PC-3 (cell line): ENCODE measurements at regions not wholly inside any gene's neighbourhood (a gene's known extent, or its start where the extent isn't known, plus 50 kb on each side); places are given as distances from the start of the nearest gene placed in this dataset.

Source experiments
- ATAC-seq: fragments of 200-7000 bp; cut with Tn5 transposase; 2 replicates; pipeline ENCODE4 v1.9.1; 2020; ENCODE audit warnings: mild to moderate bottlenecking, moderate library complexity
- BruUV-seq: library from RNA; stranded (reverse); fragments of 400-500 nt; replicated peaks from 2 replicates; lab custom pipeline; 2021; lab: Mats Ljungman, UMichigan
- CTCF ChIA-PET: fragments of 300-600 bp; sonication (Branson Sonifier 250); formaldehyde crosslinking; loops from one replicate; lab custom pipeline; 2022; ENCODE audit warnings: antibody characterized with exemption; lab: Charles Lee
- POLR2A ChIA-PET: fragments of 300-600 bp; sonication (Branson Sonifier 250); formaldehyde crosslinking; loops from one replicate; lab custom pipeline; 2022; ENCODE audit warnings: antibody characterized with exemption; ENCODE audit not compliant: unreplicated experiment; lab: Charles Lee
- DNase-seq: peaks from one replicate; pipeline ENCODE4 v3.0.0-alpha.2; 2015
- H2AFZ ChIP-seq: fragments of 300-600 bp; sonication (generic); 2 replicates; pipeline ENCODE4 v1.6.0; 2016; ENCODE audit warnings: antibody characterized with exemption, low read length
- H3F3A ChIP-seq: fragments of 300-600 bp; sonication (generic); one replicate; pipeline ENCODE4 v1.6.0; 2017; ENCODE audit warnings: antibody characterized with exemption, low read length, control low read depth, mild to moderate bottlenecking; ENCODE audit not compliant: unreplicated experiment
- H3K27ac ChIP-seq: fragments of 300-600 bp; sonication (generic); 2 replicates; pipeline ENCODE4 v1.5.1; 2016; ENCODE audit warnings: mild to moderate bottlenecking, low read length
- H3K27me3 ChIP-seq: fragments of 300-600 bp; sonication (generic); 2 replicates; pipeline ENCODE4 v1.6.1; 2016; ENCODE audit warnings: low read length, mixed read lengths
- H3K36me3 ChIP-seq: fragments of 300-600 bp; sonication (generic); 2 replicates; pipeline ENCODE4 v1.6.1; 2016; ENCODE audit warnings: low read depth, mixed run types, low read length, mixed read lengths
- H3K4me1 ChIP-seq: fragments of 300-600 bp; sonication (generic); 2 replicates; pipeline ENCODE4 v1.5.1; 2016; ENCODE audit warnings: low read length; ENCODE audit not compliant: insufficient read depth
- H3K4me2 ChIP-seq: fragments of 300-600 bp; sonication (generic); 2 replicates; pipeline ENCODE4 v1.6.0; 2016; ENCODE audit warnings: low read length
- H3K4me3 ChIP-seq: fragments of 300-600 bp; sonication (generic); 2 replicates; pipeline ENCODE4 v1.5.1; 2016; ENCODE audit warnings: mild to moderate bottlenecking, low read length, mixed read lengths
- H3K79me2 ChIP-seq: fragments of 300-600 bp; sonication (generic); 2 replicates; pipeline ENCODE4 v1.6.1; 2017; ENCODE audit warnings: low read length, mixed read lengths
- H3K9ac ChIP-seq: fragments of 300-600 bp; sonication (generic); 2 replicates; pipeline ENCODE4 v1.6.0; 2016; ENCODE audit warnings: mild to moderate bottlenecking, low read length
- H3K9me2 ChIP-seq: fragments of 300-600 bp; sonication (generic); replicated peaks from 2 replicates; pipeline ENCODE4 v1.6.1; 2016; ENCODE audit warnings: mixed run types, low read length, mixed read lengths
- H3K9me3 ChIP-seq: fragments of 300-600 bp; sonication (generic); 2 replicates; pipeline ENCODE4 v1.6.1; 2016; ENCODE audit warnings: low read length, mixed read lengths
- H4K20me1 ChIP-seq: fragments of 300-600 bp; sonication (generic); 2 replicates; pipeline ENCODE4 v1.6.1; 2016; ENCODE audit warnings: low read length, mixed read lengths
- EZH2 ChIP-seq: fragments of 300-600 bp; sonication (generic); IDR thresholded peaks from one replicate; pipeline ENCODE4 v1.6.1; 2017; ENCODE audit warnings: antibody characterized with exemption, mild to moderate bottlenecking, low read length; ENCODE audit not compliant: unreplicated experiment
- EZH2phosphoT487 ChIP-seq: fragments of 300-600 bp; sonication (generic); IDR thresholded peaks from 2 replicates; pipeline ENCODE4 v1.6.1; 2018; ENCODE audit warnings: mild to moderate bottlenecking, antibody characterized with exemption, low read length, borderline replicate concordance
- intact Hi-C: fragments of 100-400 bp; cut with micrococcal nuclease; formaldehyde crosslinking; loops from 2 replicates; pipeline ENCODE4 v1.9.0; 2023
- TF ChIP-seq, protein P1 (sequence below): fragments of 300-600 bp; sonication (generic); conservative IDR thresholded peaks from 2 replicates; pipeline ENCODE4 v1.5.1; 2017; ENCODE audit warnings: antibody characterized with exemption, low read depth, mild to moderate bottlenecking, low read length

- no peaks in the 10 kb centered on the region for H3F3A ChIP-seq
- H4K20me1 ChIP-seq, result no peaks in the 10 kb centered on the region
- no peak for ATAC-seq
- H3K4me1 ChIP-seq, result no peaks in the 10 kb centered on the region
- H3K4me3 ChIP-seq, result no peak overlapping the region
- ChIA-PET POLR2A (no interaction called here), CTCF (no interaction called here)
- H3K9me3 ChIP-seq, result no peaks in the 10 kb centered on the region
- H3K9ac ChIP-seq, result no peak overlapping the region
- H2AFZ ChIP-seq, result no peak overlapping the region
- H3K27me3 ChIP-seq, result peaks cover 10% of the 10 kb centered on the region
- no peaks in the 10 kb centered on the region for H3K79me2 ChIP-seq
- no peak overlapping the region for H3K27ac ChIP-seq
- H3K36me3 ChIP-seq, result no peaks in the 10 kb centered on the region
- no TSS peak for BruUV-seq
- intact Hi-C loops, result no loop called here
- no peaks in the 10 kb centered on the region for H3K9me2 ChIP-seq
- no peak overlapping the region for H3K4me2 ChIP-seq
- TF ChIP-seq EZH2, result no peak
- TF ChIP-seq, protein P1, sequence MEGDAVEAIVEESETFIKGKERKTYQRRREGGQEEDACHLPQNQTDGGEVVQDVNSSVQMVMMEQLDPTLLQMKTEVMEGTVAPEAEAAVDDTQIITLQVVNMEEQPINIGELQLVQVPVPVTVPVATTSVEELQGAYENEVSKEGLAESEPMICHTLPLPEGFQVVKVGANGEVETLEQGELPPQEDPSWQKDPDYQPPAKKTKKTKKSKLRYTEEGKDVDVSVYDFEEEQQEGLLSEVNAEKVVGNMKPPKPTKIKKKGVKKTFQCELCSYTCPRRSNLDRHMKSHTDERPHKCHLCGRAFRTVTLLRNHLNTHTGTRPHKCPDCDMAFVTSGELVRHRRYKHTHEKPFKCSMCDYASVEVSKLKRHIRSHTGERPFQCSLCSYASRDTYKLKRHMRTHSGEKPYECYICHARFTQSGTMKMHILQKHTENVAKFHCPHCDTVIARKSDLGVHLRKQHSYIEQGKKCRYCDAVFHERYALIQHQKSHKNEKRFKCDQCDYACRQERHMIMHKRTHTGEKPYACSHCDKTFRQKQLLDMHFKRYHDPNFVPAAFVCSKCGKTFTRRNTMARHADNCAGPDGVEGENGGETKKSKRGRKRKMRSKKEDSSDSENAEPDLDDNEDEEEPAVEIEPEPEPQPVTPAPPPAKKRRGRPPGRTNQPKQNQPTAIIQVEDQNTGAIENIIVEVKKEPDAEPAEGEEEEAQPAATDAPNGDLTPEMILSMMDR, result no peak
- TF ChIP-seq EZH2phosphoT487, result no peak
- peak; percentile 11 for DNase-seq
Observed at GRCh38 chr12:25377469-25378177, 126.9 kb upstream of the KRAS start.

- ChIA-PET CTCF (no interaction called here), POLR2A (no interaction called here)
- Histone ChIP-seq H3K36me3 (no peaks in the 10 kb centered on the region), H3K4me1 (no peaks in the 10 kb centered on the region), H3F3A (no peaks in the 10 kb centered on the region), H2AFZ (no peak overlapping the region), H4K20me1 (no peaks in the 10 kb centered on the region), H3K9me3 (no peaks in the 10 kb centered on the region), H3K4me3 (no peak overlapping the region), H3K27ac (no peak overlapping the region), H3K4me2 (no peak overlapping the region), H3K9me2 (no peaks in the 10 kb centered on the region), H3K79me2 (no peaks in the 10 kb centered on the region), H3K9ac (no peak overlapping the region), H3K27me3 (peaks cover 13% of the 10 kb centered on the region)
- BruUV-seq, result no TSS peak
- DNase-seq, result no peak
- no peak for ATAC-seq
- intact Hi-C loops, result no loop called here
- TF ChIP-seq, protein P1, result no peak
- TF ChIP-seq EZH2phosphoT487 (no peak), EZH2 (no peak)
Observed at GRCh38 chr12:25376985-25377384, 126.3 kb upstream of the KRAS start.

GRCh38 chr12:25376407-25376806 lies 125.7 kb upstream of the KRAS start:
- Histone ChIP-seq H3F3A (no peaks in the 10 kb centered on the region), H3K79me2 (no peaks in the 10 kb centered on the region), H3K4me2 (no peak overlapping the region), H3K36me3 (no peaks in the 10 kb centered on the region), H3K9me2 (no peaks in the 10 kb centered on the region), H4K20me1 (no peaks in the 10 kb centered on the region), H3K27me3 (peaks cover 15% of the 10 kb centered on the region), H3K9me3 (no peaks in the 10 kb centered on the region), H3K4me1 (no peaks in the 10 kb centered on the region), H2AFZ (no peak overlapping the region), H3K27ac (no peak overlapping the region), H3K4me3 (no peak overlapping the region), H3K9ac (no peak overlapping the region)
- DNase-seq, result no peak
- TF ChIP-seq EZH2phosphoT487 (no peak), EZH2 (no peak)
- TF ChIP-seq, protein P1, result no peak
- ChIA-PET POLR2A (no interaction called here), CTCF (no interaction called here)
- no TSS peak for BruUV-seq
- intact Hi-C loops, result no loop called here
- ATAC-seq, result no peak
